ENCODE measurements at regions not wholly inside any gene's neighbourhood (a gene's known extent, or its start where the extent isn't known, plus 50 kb on each side); places are given as distances from the start of the nearest gene placed in this dataset.

DNA sequence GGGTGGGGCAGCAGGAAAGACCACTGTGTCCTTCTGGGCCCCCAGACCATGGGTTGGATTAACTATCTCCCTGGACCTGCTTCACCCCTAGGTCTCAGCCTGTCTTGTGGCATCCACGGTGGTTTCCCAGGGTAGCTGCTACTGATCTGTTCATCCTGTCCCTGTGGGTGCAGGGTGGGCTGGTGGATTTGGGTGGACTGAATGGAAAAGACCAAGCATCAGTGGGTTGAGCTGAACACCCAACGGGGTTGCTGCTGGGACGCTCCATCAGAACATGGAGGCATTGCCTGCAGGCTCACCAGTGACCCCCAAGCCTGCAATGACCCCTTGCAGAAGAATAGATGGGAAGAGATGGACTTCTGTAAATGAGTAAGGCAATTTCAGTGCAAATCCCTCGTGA, 812.1 kb downstream of the TBC1D22A start:
- Mint-ChIP-seq H3K36me3 (ENCODE audit: low read depth) (peaks cover 12% of the 10 kb centered on the region), H3K9me3 (peaks cover 75% of the 10 kb centered on the region), H3K4me3 (no peak overlapping the region), H3K4me1 (ENCODE audit: low read depth) (no peaks in the 10 kb centered on the region), H3K27me3 (ENCODE audit: insufficient read depth) (no peaks in the 10 kb centered on the region; the same call in 1 of the 2 replicates), H3K27ac (no peak overlapping the region)
- no peak for TF ChIP-seq CTCF (IDR thresholded peaks at IDR 0.05)
- no peak for DNase-seq

DNA sequence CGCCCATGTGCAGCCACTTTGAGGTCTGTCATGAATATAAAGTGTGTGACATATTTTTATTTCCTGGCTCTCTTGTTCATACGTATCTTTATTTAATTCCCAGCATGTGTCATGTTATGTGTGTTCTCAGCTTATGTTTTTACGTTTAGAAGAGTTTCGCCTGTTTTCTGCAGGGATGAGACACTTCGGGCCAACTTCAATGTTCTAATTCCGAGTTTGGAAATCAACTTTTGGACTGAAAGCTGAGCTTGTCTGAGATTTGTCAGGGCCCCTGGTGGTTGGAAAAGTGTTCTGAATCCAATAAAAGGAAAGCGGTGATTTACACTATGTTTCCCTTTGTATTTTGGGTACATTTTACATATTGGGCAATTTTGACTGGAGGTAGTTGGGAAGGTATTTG, 810.7 kb downstream of the TBC1D22A start:
- no peak for TF ChIP-seq CTCF (IDR thresholded peaks at IDR 0.05)
- Mint-ChIP-seq H3K4me3 (no peak overlapping the region), H3K4me1 (ENCODE audit: low read depth) (no peaks in the 10 kb centered on the region), H3K27ac (no peak overlapping the region), H3K9me3 (peaks cover 79% of the 10 kb centered on the region), H3K27me3 (ENCODE audit: insufficient read depth) (no peaks in the 10 kb centered on the region; the same call in 1 of the 2 replicates), H3K36me3 (ENCODE audit: low read depth) (peaks cover 12% of the 10 kb centered on the region)
- no peak for DNase-seq

- no peak for DNase-seq
- Mint-ChIP-seq H3K27ac (no peak overlapping the region), H3K36me3 (ENCODE audit: low read depth) (peaks cover 16% of the 10 kb centered on the region), H3K27me3 (ENCODE audit: insufficient read depth) (no peaks in the 10 kb centered on the region; the same call in 1 of the 2 replicates), H3K4me3 (no peak overlapping the region), H3K4me1 (ENCODE audit: low read depth) (no peaks in the 10 kb centered on the region), H3K9me3 (peaks cover 85% of the 10 kb centered on the region)
- no peak for TF ChIP-seq CTCF (IDR thresholded peaks at IDR 0.05)
Measured at GRCh38 chr22:47572443-47572842, 810.0 kb downstream of the TBC1D22A start.

DNA sequence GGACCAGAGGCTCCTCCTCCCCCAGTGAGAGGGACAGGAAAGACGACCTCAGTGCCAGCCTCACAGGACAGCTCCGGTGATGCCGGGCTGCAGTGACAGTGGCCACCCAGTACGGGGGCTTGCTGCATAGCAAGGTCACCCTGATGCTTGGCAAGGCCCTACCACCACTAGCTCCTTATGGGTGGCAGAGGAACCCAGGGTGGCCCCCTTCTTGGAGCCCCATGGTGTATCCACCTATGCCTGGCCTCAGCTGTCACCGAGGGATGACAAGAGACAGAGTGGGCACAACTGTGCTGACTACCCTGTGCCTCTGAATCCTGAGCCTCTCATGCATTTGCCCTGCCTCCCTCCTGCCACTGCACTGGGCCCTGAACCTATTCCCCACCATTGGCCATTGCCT, 809.2 kb downstream of the TBC1D22A start:
- no peak for TF ChIP-seq CTCF (IDR thresholded peaks at IDR 0.05)
- H3K9me3 Mint-ChIP-seq: peaks cover 78% of the 10 kb centered on the region
- DNase-seq: no peak
- H3K36me3 Mint-ChIP-seq (ENCODE audit: low read depth): peaks cover 12% of the 10 kb centered on the region
- H3K4me1 Mint-ChIP-seq (ENCODE audit: low read depth): no peaks in the 10 kb centered on the region
- H3K27me3 Mint-ChIP-seq (ENCODE audit: insufficient read depth): no peaks in the 10 kb centered on the region; the same call in 1 of the 2 replicates
- H3K4me3 Mint-ChIP-seq: no peak overlapping the region
- no peak overlapping the region for H3K27ac Mint-ChIP-seq

DNA sequence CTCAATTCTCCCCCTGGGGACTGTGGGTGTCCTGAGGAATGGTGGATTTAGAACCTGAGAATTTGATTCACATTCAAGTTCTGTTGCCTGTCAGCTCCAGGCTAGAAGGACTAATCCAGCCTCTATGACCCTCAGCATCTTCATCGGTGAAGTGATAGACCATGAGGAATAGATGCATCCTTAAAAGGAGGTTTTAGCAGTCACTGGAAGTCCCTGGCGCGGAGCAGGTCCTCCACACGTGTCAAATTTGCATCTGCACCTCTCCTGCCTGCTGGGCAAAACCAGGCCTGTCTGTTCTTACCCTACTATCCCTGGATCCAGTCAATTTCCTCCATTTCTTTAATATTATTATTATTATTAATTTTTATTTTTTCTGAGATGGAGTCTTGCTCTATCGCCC, 808.4 kb downstream of the TBC1D22A start:
- Mint-ChIP-seq H3K27me3 (ENCODE audit: insufficient read depth) (no peaks in the 10 kb centered on the region; the same call in 1 of the 2 replicates), H3K36me3 (ENCODE audit: low read depth) (peaks cover 11% of the 10 kb centered on the region), H3K4me3 (no peak overlapping the region), H3K4me1 (ENCODE audit: low read depth) (no peaks in the 10 kb centered on the region), H3K9me3 (peaks cover 75% of the 10 kb centered on the region), H3K27ac (no peak overlapping the region)
- no peak for DNase-seq
- no peak for TF ChIP-seq CTCF (IDR thresholded peaks at IDR 0.05)

DNA sequence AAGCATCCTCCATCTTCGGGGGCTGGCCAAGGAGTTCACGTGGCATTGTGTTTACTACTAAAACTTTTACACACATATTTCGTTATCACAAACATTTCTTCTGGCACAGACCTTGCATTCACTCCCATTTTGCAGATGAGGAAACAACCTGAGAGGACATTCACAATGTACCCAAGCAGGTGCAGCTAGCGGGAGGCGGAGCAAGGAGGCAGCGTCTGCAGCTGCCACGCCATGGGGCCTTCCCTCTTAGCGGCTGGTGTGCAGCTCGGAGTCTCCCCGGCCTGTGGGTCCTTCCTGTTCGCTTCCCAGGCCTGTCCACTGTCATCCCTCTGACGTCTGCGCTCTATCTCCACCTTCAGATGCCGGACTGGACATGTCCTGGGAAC, 807.8 kb downstream of the TBC1D22A start:
- no peak for DNase-seq
- no peak overlapping the region for H3K4me3 Mint-ChIP-seq
- H3K27ac Mint-ChIP-seq: no peak overlapping the region
- no peaks in the 10 kb centered on the region; the same call in 1 of the 2 replicates for H3K27me3 Mint-ChIP-seq (ENCODE audit: insufficient read depth)
- TF ChIP-seq CTCF (IDR thresholded peaks at IDR 0.05): no peak
- no peaks in the 10 kb centered on the region for H3K4me1 Mint-ChIP-seq (ENCODE audit: low read depth)
- peaks cover 13% of the 10 kb centered on the region for H3K36me3 Mint-ChIP-seq (ENCODE audit: low read depth)
- H3K9me3 Mint-ChIP-seq: peaks cover 75% of the 10 kb centered on the region
